GM23338 (cell line): ENCODE measurements at regions not wholly inside any gene's neighbourhood (a gene's known extent, or its start where the extent isn't known, plus 50 kb on each side); places are given as distances from the start of the nearest gene placed in this dataset.

Source experiments
- ATAC-seq: fragments of 200-7000 bp; cut with Tn5 transposase; 3 replicates; pipeline ENCODE4 v1.9.1; 2020
- DNase-seq: peaks from one replicate; pipeline ENCODE4 v3.0.0-alpha.2; 2015; ENCODE audit warnings: low spot score
- H2AFZ ChIP-seq: fragments of 200-600 bp; sonication (generic); 2 replicates; pipeline ENCODE4 v1.8.0; 2016; ENCODE audit warnings: antibody characterized with exemption, mild to moderate bottlenecking, moderate library complexity
- H3F3A ChIP-seq: fragments of 200-600 bp; sonication (generic); replicated peaks from 2 replicates; pipeline ENCODE4 v1.8.0; 2017; ENCODE audit warnings: antibody characterized with exemption, mixed run types, low read depth
- H3K27ac ChIP-seq: fragments of 200-600 bp; sonication (generic); 2 replicates; pipeline ENCODE4 v1.6.1; 2016; ENCODE audit warnings: low read depth
- H3K27me3 ChIP-seq: fragments of 200-600 bp; sonication (generic); 2 replicates; pipeline ENCODE4 v1.8.0; 2016; ENCODE audit warnings: mild to moderate bottlenecking, mixed run types, moderate library complexity; ENCODE audit not compliant: insufficient read depth
- H3K36me3 ChIP-seq: fragments of 200-600 bp; sonication (generic); 2 replicates; pipeline ENCODE4 v1.8.0; 2016; ENCODE audit warnings: mild to moderate bottlenecking; ENCODE audit not compliant: insufficient read depth
- H3K4me1 ChIP-seq: fragments of 200-600 bp; sonication (generic); 2 replicates; pipeline ENCODE4 v1.8.0; 2016; ENCODE audit warnings: mild to moderate bottlenecking, moderate library complexity; ENCODE audit not compliant: insufficient read depth
- H3K4me2 ChIP-seq: fragments of 200-600 bp; sonication (generic); 2 replicates; pipeline ENCODE4 v1.7.1; 2017; ENCODE audit warnings: mixed run types
- H3K4me3 ChIP-seq: fragments of 200-600 bp; sonication (generic); 2 replicates; pipeline ENCODE4 v1.6.1; 2016; ENCODE audit warnings: mixed run types
- H3K79me2 ChIP-seq: fragments of 200-600 bp; sonication (generic); replicated peaks from 2 replicates; pipeline ENCODE4 v1.8.0; 2017; ENCODE audit warnings: mild to moderate bottlenecking; ENCODE audit not compliant: insufficient read depth
- H3K9me2 ChIP-seq: fragments of 200-600 bp; sonication (generic); 2 replicates; pipeline ENCODE4 v1.8.0; 2017; ENCODE audit not compliant: insufficient read depth
- H4K20me1 ChIP-seq: fragments of 200-600 bp; sonication (generic); replicated peaks from 2 replicates; pipeline ENCODE4 v1.8.0; 2017; ENCODE audit warnings: mild to moderate bottlenecking; ENCODE audit not compliant: insufficient read depth
- H3K27ac Mint-ChIP-seq: 2 replicates; pipeline ENCODE4 v1.8.0; 2020; ENCODE audit warnings: inconsistent platforms, mild to moderate bottlenecking, moderate library complexity, mixed read lengths
- H3K27me3 Mint-ChIP-seq: 3 replicates; pipeline ENCODE4 v1.8.0; 2022; ENCODE audit warnings: low read depth, mild to moderate bottlenecking, moderate library complexity, mixed read lengths, inconsistent platforms; ENCODE audit not compliant: insufficient read depth, poor library complexity
- H3K36me3 Mint-ChIP-seq: 3 replicates; pipeline ENCODE4 v1.8.0; 2021; ENCODE audit warnings: low read depth, mild to moderate bottlenecking, inconsistent platforms, moderate library complexity, mixed read lengths
- H3K4me1 Mint-ChIP-seq: 3 replicates; pipeline ENCODE4 v1.8.0; 2020; ENCODE audit warnings: mild to moderate bottlenecking, inconsistent platforms, mixed read lengths
- H3K4me3 Mint-ChIP-seq: 3 replicates; pipeline ENCODE4 v1.8.0; 2021; ENCODE audit warnings: moderate library complexity, mild to moderate bottlenecking, inconsistent platforms, mixed read lengths
- H3K9me3 Mint-ChIP-seq: 3 replicates; pipeline ENCODE4 v1.8.0; 2020; ENCODE audit warnings: moderate library complexity, mild to moderate bottlenecking, inconsistent platforms, mixed read lengths
- CREB1 ChIP-seq: fragments of 250-450 bp; sonication (Bioruptor Pico); IDR thresholded peaks from 2 replicates; pipeline ENCODE4 v1.5.0; 2020; ENCODE audit warnings: low read depth, mild to moderate bottlenecking, moderate library complexity
- CTCF ChIP-seq, 2 experiments: fragments of 200-600 bp in 1 of 2; sonication (generic) in 1 of 2; conservative IDR thresholded peaks; 2 replicates each; pipeline versions ENCODE4 v1.5.1 to v1.6.1; 2016 to 2017; ENCODE audit warnings: antibody characterized with exemption in 2 of 2, low read depth in 2 of 2, mild to moderate bottlenecking in 2 of 2, moderate library complexity in 1 of 2
- ETS1 ChIP-seq: IDR thresholded peaks from 2 replicates; pipeline ENCODE4 v1.6.1; 2016; ENCODE audit warnings: antibody characterized with exemption
- EZH2 ChIP-seq: fragments of 200-600 bp; sonication (generic); IDR thresholded peaks from one replicate; pipeline ENCODE4 v1.8.0; 2017; ENCODE audit warnings: antibody characterized with exemption, mild to moderate bottlenecking, low read depth; ENCODE audit not compliant: unreplicated experiment
- EZH2phosphoT487 ChIP-seq: fragments of 200-600 bp; sonication (generic); IDR thresholded peaks from one replicate; pipeline ENCODE4 v1.8.1; 2018; ENCODE audit warnings: antibody characterized with exemption; ENCODE audit not compliant: unreplicated experiment
- JUNB ChIP-seq: IDR thresholded peaks from one replicate; pipeline ENCODE4 v1.6.1; 2016; ENCODE audit warnings: antibody characterized with exemption; ENCODE audit not compliant: unreplicated experiment
- POLR2AphosphoS5 ChIP-seq: IDR thresholded peaks from 2 replicates; pipeline ENCODE4 v1.6.1; 2016; ENCODE audit warnings: antibody characterized with exemption, low read depth
- REST ChIP-seq: IDR thresholded peaks from one replicate; pipeline ENCODE4 v1.6.1; 2018; ENCODE audit warnings: antibody characterized with exemption; ENCODE audit not compliant: unreplicated experiment
- ZNF114 ChIP-seq: fragments of 250-450 bp; sonication (Bioruptor Pico); IDR thresholded peaks from 2 replicates; pipeline ENCODE4 v1.5.0; 2020; ENCODE audit warnings: mild to moderate bottlenecking, moderate library complexity
- ZNF331 ChIP-seq: fragments of 250-450 bp; sonication (Bioruptor Pico); IDR thresholded peaks from 2 replicates; pipeline ENCODE4 v1.5.0; 2020; ENCODE audit warnings: low read depth, mild to moderate bottlenecking, moderate library complexity

GRCh38 chr15:47037003-47037402 is 680.3 kb upstream of the SEMA6D start (continued):
- TF ChIP-seq ZNF331 (CRISPR knock-in tag) = no peak
- no peak for TF ChIP-seq CREB1 (CRISPR knock-in tag)
- TF ChIP-seq EZH2phosphoT487 = no peak
- TF ChIP-seq JUNB = no peak

GRCh38 chr15:47039225-47039624 is 678.1 kb upstream of the SEMA6D start:
- Histone ChIP-seq H3K79me2 (no peaks in the 10 kb centered on the region), H3K36me3 (no peaks in the 10 kb centered on the region), H3K4me2 (no peak overlapping the region), H3K4me3 (no peak overlapping the region), H3K4me1 (peaks cover 4% of the 10 kb centered on the region; the same call in 1 of the 2 replicates), H2AFZ (no peak overlapping the region), H3K27me3 (no peaks in the 10 kb centered on the region), H4K20me1 (no peaks in the 10 kb centered on the region), H3K9me2 (0 out of 2 replicates have a peak, but pooled peaks cover under 1% of the 10 kb centered on the region), H3K27ac (no peak overlapping the region), H3F3A (no peaks in the 10 kb centered on the region)
- H3K4me3 Mint-ChIP-seq = no peak overlapping the region
- no peaks in the 10 kb centered on the region for H3K36me3 Mint-ChIP-seq
- H3K27ac Mint-ChIP-seq = no peak overlapping the region
- DNase-seq = no peak
- TF ChIP-seq REST (no peak), ZNF114 (CRISPR knock-in tag) (no peak), EZH2phosphoT487 (no peak), EZH2 (no peak), ETS1 (no peak), CTCF (conservative IDR thresholded peaks at IDR 0.05; ENCODE audit: low read depth in 2 of 2) (no peak), POLR2AphosphoS5 (no peak)
- ATAC-seq = no peak
- H3K9me3 Mint-ChIP-seq = peaks cover 38% of the 10 kb centered on the region; the same call in 2 of the 3 replicates
- no peaks in the 10 kb centered on the region for H3K4me1 Mint-ChIP-seq
- no peaks in the 10 kb centered on the region for H3K27me3 Mint-ChIP-seq
